ENCODE measurements at regions not wholly inside any gene's neighbourhood (a gene's known extent, or its start where the extent isn't known, plus 50 kb on each side); places are given as distances from the start of the nearest gene placed in this dataset.
"Not testable (repeated sequence)": the region's sequence is repeated elsewhere in the genome, so short reads cannot be mapped to it uniquely, and the experiment has no call there.

- no peak overlapping the region for H3K27ac ChIP-seq
- H3K4me3 ChIP-seq: no peak overlapping the region
- no peak for TF ChIP-seq CTCF (IDR thresholded peaks at IDR 0.05)
- no peak for DNase-seq (ENCODE audit: low spot score)
Observed at GRCh38 chr5:164532235-164532900, 1026.9 kb downstream of the MAT2B start.

DNA sequence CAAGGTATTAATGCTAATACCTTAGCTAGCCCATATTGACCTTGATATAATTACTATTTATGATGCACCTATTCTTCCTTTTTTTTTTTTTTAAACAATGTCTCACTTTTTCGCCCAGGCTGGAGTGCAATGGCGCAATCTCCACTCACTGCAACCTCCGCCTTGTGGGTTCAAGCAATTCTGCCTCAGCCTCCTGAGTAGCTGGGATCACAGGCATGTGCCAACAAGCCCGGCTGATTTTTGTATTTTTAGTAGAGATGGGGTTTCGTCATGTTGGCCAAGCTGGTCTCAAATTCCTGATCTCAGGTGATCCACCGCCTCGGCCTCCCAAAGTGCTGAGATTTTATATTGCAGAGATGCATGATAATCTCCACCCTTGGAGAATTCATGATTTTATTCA is 1028.0 kb downstream of the MAT2B start:
- H3K4me3 ChIP-seq; DNase-seq (ENCODE audit: low spot score); H3K27ac ChIP-seq: not testable (repeated sequence)

GRCh38 chr5:164540174-164540573 is 1034.8 kb downstream of the MAT2B start:
- DNase-seq (ENCODE audit: low spot score): no peak
- no peak for TF ChIP-seq CTCF (IDR thresholded peaks at IDR 0.05)
- no peak overlapping the region for H3K27ac ChIP-seq
- H3K4me3 ChIP-seq: no peak overlapping the region

DNA sequence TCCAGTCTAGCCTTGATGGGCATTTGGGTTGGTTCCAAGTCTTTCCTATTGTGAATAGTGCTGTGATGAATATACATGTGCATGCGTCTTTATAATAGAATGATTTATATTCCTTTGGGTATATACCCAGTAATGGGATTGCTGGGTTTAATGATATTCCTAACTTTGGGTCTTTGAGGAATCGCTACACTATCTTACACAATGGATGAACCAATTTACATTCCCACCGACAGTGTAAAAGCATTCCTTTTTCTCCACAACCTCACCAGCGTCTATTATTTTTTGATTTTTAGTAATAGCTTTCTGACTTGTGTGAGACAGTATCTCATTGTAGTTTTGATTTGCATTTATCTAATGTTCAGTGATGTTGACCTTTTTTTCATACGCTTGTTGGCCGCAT is 1040.1 kb downstream of the MAT2B start:
- DNase-seq (ENCODE audit: low spot score): no peak
- TF ChIP-seq CTCF (IDR thresholded peaks at IDR 0.05): no peak
- H3K27ac ChIP-seq: no peak overlapping the region

GRCh38 chr5:164553851-164554250 is 1048.4 kb downstream of the MAT2B start:
- H3K27ac ChIP-seq: no peak overlapping the region
- no peak for DNase-seq (ENCODE audit: low spot score)
- no peak overlapping the region for H3K4me3 ChIP-seq
- no peak for TF ChIP-seq CTCF (IDR thresholded peaks at IDR 0.05)

More for the DNA sequence above, 1040.1 kb downstream of the MAT2B start:
- no peak overlapping the region for H3K4me3 ChIP-seq

- H3K27ac ChIP-seq: no peak overlapping the region
- DNase-seq (ENCODE audit: low spot score): no peak
- TF ChIP-seq CTCF (IDR thresholded peaks at IDR 0.05): no peak
Observed at GRCh38 chr5:164555809-164556208, 1050.4 kb downstream of the MAT2B start.

GRCh38 chr5:164560216-164560615 is 1054.8 kb downstream of the MAT2B start:
- Histone ChIP-seq H3K27ac (no peak overlapping the region), H3K4me3 (no peak overlapping the region)
- no peak for DNase-seq (ENCODE audit: low spot score)
- no peak for TF ChIP-seq CTCF (IDR thresholded peaks at IDR 0.05)

More at GRCh38 chr5:164555809-164556208, 1050.4 kb downstream of the MAT2B start:
- H3K4me3 ChIP-seq: no peak overlapping the region
